ENCODE measurements at regions not wholly inside any gene's neighbourhood (a gene's known extent, or its start where the extent isn't known, plus 50 kb on each side); places are given as distances from the start of the nearest gene placed in this dataset.

DNA sequence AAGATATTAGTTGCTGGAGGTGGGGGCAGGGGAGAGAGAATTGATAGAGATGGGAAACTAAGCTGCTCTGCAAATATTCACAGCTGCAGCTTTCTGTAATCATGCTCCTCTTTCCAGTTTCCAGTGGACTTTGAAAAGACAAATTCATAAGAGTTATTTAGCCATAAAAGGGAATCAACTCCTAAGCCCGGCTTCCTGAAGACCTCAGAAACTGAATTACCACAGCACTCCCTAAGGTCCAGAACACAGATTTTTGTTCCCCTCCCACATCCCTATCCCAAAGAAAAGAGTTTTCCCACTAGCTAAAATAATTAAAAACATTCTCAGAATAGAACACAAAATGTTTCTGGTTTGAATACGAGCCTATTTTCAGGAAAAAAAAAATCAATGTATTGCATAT lies 871.8 kb upstream of the NR2F2 start:
- Mint-ChIP-seq H3K9me3 (peaks cover 7% of the 10 kb centered on the region), H3K27ac (no peak overlapping the region), H3K36me3 (no peaks in the 10 kb centered on the region), H3K4me3 (no peak overlapping the region), H3K4me1 (no peaks in the 10 kb centered on the region)
- ATAC-seq (no peak), DNase-seq (ENCODE audit: low spot score in 2 of 2) (no peak)

GRCh38 chr15:95459273-95459672 lies 871.2 kb upstream of the NR2F2 start:
- DNase-seq (ENCODE audit: low spot score in 2 of 2): no peak

GRCh38 chr15:95464509-95464908 lies 866.0 kb upstream of the NR2F2 start:
- Mint-ChIP-seq H3K27ac (no peak overlapping the region), H3K4me1 (no peaks in the 10 kb centered on the region), H3K36me3 (no peaks in the 10 kb centered on the region), H3K9me3 (no peaks in the 10 kb centered on the region), H3K4me3 (no peak overlapping the region)
- no peak for ATAC-seq
- DNase-seq (ENCODE audit: low spot score in 2 of 2): no peak

More at GRCh38 chr15:95459273-95459672, 871.2 kb upstream of the NR2F2 start:
- no peak overlapping the region for H3K27ac Mint-ChIP-seq
- peaks cover 7% of the 10 kb centered on the region for H3K9me3 Mint-ChIP-seq
- H3K4me1 Mint-ChIP-seq: no peaks in the 10 kb centered on the region
- no peaks in the 10 kb centered on the region for H3K36me3 Mint-ChIP-seq
- ATAC-seq: no peak
- no peak overlapping the region for H3K4me3 Mint-ChIP-seq

DNA sequence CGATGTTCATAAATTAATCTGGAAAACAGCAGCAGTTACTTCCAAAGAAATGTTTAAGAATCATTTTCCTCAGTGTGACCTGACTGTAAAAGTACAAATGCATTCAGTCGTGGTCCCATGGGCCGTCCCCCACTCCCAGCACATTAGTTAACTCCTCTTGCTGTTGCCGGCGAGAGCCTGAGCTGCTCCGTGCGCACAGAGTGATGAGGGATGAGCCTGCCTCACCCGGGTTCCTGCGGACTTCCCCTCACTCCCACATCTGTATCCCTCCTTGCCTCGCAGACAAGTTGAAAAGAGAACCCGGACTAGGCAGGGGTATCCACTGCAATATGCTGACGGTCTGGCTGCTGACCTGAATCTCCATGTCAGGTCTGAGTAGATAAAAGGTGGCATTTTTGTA lies 861.7 kb upstream of the NR2F2 start:
- H3K27ac Mint-ChIP-seq: no peak overlapping the region
- H3K9me3 Mint-ChIP-seq: no peaks in the 10 kb centered on the region
- no peak overlapping the region for H3K4me3 Mint-ChIP-seq
- no peaks in the 10 kb centered on the region for H3K36me3 Mint-ChIP-seq
- DNase-seq (ENCODE audit: low spot score in 2 of 2): no peak
- H3K4me1 Mint-ChIP-seq: no peaks in the 10 kb centered on the region
- ATAC-seq: no peak

DNA sequence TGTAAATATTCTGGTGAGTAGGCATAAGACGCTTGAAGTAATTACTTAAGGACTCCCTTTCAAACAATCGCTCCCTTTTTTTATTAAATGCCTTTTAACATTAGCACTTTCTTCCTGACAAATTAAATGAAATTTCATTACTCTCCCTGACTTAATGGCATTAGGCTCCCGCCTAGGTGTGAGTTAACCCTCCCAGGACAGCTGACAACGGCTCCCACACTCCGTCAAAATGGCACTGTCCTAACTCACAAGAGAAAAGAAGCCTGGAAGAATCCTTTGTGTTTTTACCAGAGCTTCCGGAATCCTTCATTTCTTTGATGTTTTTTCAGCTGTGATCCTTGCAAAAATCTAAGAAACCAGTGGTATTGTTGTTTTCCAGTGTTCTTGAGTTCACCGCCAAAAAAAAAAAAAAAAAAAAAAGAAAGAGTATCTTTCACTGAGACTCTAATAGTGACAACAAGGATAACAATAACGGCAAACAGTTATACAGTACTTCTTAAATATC lies 861.0 kb upstream of the NR2F2 start:
- H3K36me3 Mint-ChIP-seq: no peaks in the 10 kb centered on the region
- no peaks in the 10 kb centered on the region for H3K4me1 Mint-ChIP-seq
- no peaks in the 10 kb centered on the region for H3K9me3 Mint-ChIP-seq
- H3K4me3 Mint-ChIP-seq: no peak overlapping the region
- DNase-seq (ENCODE audit: low spot score in 2 of 2): no peak
- H3K27ac Mint-ChIP-seq: no peak overlapping the region
- no peak for ATAC-seq

DNA sequence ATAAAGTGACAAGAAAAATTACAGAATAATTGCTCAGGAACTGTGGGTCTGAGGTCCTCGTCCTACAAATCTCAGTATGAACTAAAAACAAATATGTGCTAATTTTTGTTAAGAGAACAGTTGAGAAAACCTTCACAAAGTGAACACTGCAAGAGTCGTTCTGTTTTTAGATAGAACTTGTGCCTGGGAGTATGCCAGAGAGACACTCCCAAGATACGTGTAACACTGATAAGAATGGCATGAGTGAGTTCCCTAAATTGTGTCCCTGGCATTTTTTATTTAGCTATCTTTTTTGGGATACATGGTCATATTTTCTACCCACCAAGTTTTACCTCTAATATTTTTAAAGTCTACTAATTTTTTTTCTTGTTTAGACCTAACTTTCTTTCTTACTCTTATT lies 860.0 kb upstream of the NR2F2 start:
- ATAC-seq: no peak
- Mint-ChIP-seq H3K27ac (no peak overlapping the region), H3K4me3 (no peak overlapping the region), H3K4me1 (no peaks in the 10 kb centered on the region), H3K9me3 (no peaks in the 10 kb centered on the region), H3K36me3 (no peaks in the 10 kb centered on the region)
- DNase-seq (ENCODE audit: low spot score in 2 of 2): no peak

DNA sequence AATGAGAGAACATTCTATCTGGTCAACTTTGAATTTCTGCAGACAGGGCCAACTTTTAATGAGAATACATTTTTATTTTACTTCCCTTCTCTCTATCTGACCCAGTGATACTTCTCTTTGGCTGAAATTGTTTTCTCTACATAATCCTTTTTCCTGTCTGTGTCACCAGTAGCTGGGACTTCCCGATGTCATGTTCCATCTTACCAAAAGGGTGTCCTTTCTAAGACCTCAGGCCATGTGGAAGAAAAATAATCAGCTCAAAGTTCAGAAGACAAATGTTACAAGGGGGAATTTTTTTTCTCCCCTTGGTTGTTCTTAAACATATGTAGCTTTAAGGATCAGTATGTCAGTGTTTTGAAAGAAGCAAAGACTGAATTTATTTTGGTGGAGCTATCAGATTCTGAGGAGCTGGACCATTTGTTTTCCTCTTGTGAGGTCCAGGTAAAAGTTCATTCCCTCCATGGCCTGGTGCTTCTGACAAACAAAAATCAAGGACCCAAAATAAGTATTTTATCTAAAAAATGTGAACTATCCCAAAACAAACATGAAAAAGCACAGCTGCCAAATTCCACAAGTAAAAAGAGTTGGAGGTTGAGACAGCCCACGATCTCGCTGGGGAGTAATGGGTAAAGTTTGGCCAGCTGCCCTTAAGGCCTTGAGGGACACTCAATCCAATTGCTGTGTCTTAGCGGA lies 859.4 kb upstream of the NR2F2 start:
- H3K4me3 Mint-ChIP-seq: no peak overlapping the region
- DNase-seq (ENCODE audit: low spot score in 2 of 2): no peak
- ATAC-seq: no peak
- H3K36me3 Mint-ChIP-seq: no peaks in the 10 kb centered on the region
- H3K4me1 Mint-ChIP-seq: no peaks in the 10 kb centered on the region
- no peaks in the 10 kb centered on the region for H3K9me3 Mint-ChIP-seq
- H3K27ac Mint-ChIP-seq: no peak overlapping the region

DNA sequence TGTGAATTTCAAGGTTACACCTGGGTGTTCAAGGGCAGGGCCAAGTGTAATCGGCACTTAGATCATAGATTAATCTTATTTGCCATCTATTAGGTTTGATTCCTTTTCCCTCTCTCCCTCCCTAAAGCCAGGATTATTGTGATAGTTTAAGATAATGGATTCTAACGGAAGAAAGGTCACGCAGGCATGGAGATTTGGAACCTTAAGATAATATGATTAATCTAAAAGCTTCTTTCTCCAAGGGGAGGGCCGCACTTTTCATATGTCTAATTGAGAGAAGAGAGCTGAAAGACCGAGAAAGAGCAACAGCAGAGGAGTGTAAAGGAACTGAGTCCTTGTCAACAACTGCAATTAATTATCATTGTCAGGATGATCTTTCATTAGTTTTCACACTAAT lies 858.8 kb upstream of the NR2F2 start:
- ATAC-seq (no peak), DNase-seq (ENCODE audit: low spot score in 2 of 2) (no peak)
- no peaks in the 10 kb centered on the region for H3K36me3 Mint-ChIP-seq
- H3K4me3 Mint-ChIP-seq: no peak overlapping the region
- no peaks in the 10 kb centered on the region for H3K4me1 Mint-ChIP-seq
- H3K27ac Mint-ChIP-seq: no peak overlapping the region
- H3K9me3 Mint-ChIP-seq: no peaks in the 10 kb centered on the region

DNA sequence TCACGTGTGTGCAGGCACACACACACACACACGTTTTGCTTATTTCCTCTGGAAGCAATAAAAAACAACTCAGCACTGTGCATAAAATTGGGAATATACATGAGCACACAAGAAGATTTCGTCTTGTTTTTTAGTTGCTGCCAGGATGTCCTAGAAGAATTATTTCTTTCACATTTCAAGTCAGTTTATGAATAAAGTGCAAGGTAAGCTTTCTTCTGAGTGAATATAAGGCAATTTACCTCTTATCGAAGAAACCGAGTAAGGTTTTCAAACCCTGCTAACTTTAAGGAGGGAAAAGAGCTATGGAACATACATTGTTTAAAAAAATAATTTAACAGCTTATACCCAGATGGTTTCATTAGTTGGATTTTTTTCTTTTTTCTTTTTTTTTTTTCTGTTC lies 855.4 kb upstream of the NR2F2 start:
- no peak for ATAC-seq
- Mint-ChIP-seq H3K4me1 (no peaks in the 10 kb centered on the region), H3K9me3 (peaks cover 3% of the 10 kb centered on the region), H3K27ac (no peak overlapping the region), H3K4me3 (no peak overlapping the region), H3K36me3 (no peaks in the 10 kb centered on the region)
- no peak for DNase-seq (ENCODE audit: low spot score in 2 of 2)

DNA sequence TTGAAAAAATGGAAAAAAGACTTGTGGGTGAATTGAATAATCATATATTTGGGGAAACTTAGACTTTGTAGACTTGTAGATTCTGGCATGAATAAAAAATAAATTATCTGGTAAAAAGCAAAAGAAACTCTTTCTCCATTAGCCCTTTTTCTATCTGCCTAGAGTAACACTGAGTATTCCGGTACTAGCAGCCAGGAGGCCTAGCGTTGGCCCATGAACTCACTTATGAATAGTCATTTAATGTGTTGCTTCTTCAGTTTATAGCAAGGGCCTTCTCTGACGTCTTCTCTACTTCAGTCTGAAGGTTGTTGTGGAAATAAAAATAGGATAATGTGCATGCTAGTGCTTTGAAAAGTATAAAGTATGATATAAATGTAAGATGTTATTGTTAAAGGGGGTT lies 851.2 kb upstream of the NR2F2 start:
- ATAC-seq: no peak
- no peak for DNase-seq (ENCODE audit: low spot score in 2 of 2)
- peaks cover 12% of the 10 kb centered on the region for H3K9me3 Mint-ChIP-seq

DNA sequence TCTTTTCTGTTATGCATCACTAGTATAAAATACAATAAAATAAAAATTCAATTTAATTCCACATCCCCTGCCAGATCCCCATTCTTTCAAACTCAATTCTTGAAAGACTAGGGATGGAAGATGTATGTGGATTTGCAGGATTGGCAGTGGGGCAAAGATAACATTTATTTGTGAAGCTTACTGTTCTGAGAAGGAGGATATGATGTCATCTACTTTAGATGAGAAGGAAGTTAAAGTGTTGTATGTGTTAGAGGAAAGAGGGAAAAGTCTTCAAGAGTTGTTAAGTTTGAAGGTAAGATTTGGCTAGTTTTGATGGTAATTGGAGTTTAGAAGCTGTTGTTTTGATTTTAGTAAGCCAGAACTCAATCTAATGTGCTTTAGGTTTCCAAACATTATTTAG lies 845.1 kb upstream of the NR2F2 start:
- ATAC-seq (no peak), DNase-seq (ENCODE audit: low spot score in 2 of 2) (no peak)
- Mint-ChIP-seq H3K36me3 (no peaks in the 10 kb centered on the region), H3K4me3 (no peak overlapping the region), H3K9me3 (peaks cover 20% of the 10 kb centered on the region), H3K27ac (no peak overlapping the region), H3K4me1 (no peaks in the 10 kb centered on the region)

More for the DNA sequence above, 851.2 kb upstream of the NR2F2 start:
- Mint-ChIP-seq H3K4me3 (no peak overlapping the region), H3K36me3 (no peaks in the 10 kb centered on the region), H3K27ac (no peak overlapping the region), H3K4me1 (no peaks in the 10 kb centered on the region)

- peaks cover 20% of the 10 kb centered on the region for H3K9me3 Mint-ChIP-seq
- no peak for ATAC-seq
These were observed 844.3 kb upstream of the NR2F2 start for GRCh38 chr15:95486224-95486623.

DNA sequence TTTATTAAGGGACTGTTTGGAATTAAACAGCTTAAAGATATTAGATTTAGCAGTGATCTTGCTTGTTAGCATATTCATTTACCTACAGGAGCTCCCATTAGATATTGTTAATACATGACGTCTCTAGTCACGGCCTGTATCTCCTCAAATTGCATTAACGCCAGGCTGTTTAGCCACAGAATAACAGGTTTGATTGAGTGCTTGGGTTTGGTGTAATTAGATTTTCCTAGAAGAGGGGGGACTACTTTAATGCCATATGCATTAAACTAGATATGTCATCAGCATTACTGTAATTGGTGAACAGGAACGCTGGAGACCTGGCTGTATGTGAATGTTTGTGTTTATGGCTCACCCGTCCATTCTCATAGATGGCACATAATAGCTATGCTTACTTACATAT lies 841.4 kb upstream of the NR2F2 start:
- H3K4me3 Mint-ChIP-seq: no peak overlapping the region
- H3K27ac Mint-ChIP-seq: no peak overlapping the region
- DNase-seq (ENCODE audit: low spot score in 2 of 2) (no peak), ATAC-seq (no peak)
- peaks cover 17% of the 10 kb centered on the region for H3K9me3 Mint-ChIP-seq
- H3K36me3 Mint-ChIP-seq: no peaks in the 10 kb centered on the region
- no peaks in the 10 kb centered on the region for H3K4me1 Mint-ChIP-seq

More at GRCh38 chr15:95486224-95486623, 844.3 kb upstream of the NR2F2 start:
- H3K4me1 Mint-ChIP-seq: no peaks in the 10 kb centered on the region
- H3K4me3 Mint-ChIP-seq: no peak overlapping the region
- no peaks in the 10 kb centered on the region for H3K36me3 Mint-ChIP-seq
- no peak for DNase-seq (ENCODE audit: low spot score in 2 of 2)
- no peak overlapping the region for H3K27ac Mint-ChIP-seq

- H3K27ac Mint-ChIP-seq: no peak overlapping the region
- peaks cover 3% of the 10 kb centered on the region for H3K9me3 Mint-ChIP-seq
- H3K36me3 Mint-ChIP-seq: no peaks in the 10 kb centered on the region
- DNase-seq (ENCODE audit: low spot score in 2 of 2) (no peak), ATAC-seq (no peak)
- no peak overlapping the region for H3K4me3 Mint-ChIP-seq
- H3K4me1 Mint-ChIP-seq: no peaks in the 10 kb centered on the region
These were observed 838.0 kb upstream of the NR2F2 start for GRCh38 chr15:95492388-95493070.

DNA sequence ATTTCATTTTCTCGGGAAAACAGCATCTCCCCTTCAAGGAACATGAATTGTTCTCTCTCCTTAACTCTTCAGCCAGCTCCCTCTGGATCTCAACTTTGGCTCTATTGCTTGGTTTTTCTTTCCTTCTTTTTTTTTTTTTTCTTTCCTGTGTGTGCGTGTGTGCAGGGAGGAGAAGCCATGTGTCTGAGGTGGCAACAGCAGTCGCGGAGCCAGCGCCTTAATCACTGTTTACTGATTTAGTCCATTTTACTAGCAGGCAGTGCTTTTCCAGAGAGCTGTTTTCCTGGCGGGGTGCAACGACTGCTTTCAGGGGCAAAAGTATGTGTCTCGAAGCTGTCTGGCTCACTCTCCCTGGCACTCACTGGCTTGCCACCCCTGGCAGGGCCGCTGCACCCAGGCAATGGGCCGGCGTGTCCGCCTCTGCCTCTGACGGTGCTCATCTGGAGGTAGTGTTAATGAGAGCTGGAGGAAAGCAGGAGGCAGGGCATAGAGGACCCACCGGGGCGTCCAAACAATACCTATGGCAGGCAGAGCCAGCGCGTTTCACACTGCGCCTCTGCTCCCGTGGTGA lies 835.4 kb upstream of the NR2F2 start:
- no peak for DNase-seq (ENCODE audit: low spot score in 2 of 2)
- ATAC-seq: no peak

GRCh38 chr15:95497634-95498033 lies 832.9 kb upstream of the NR2F2 start:
- Mint-ChIP-seq H3K36me3 (no peaks in the 10 kb centered on the region), H3K4me3 (no peak overlapping the region), H3K9me3 (peaks cover 3% of the 10 kb centered on the region), H3K27ac (no peak overlapping the region), H3K4me1 (no peaks in the 10 kb centered on the region)
- DNase-seq (ENCODE audit: low spot score in 2 of 2) (no peak), ATAC-seq (no peak)

More for the DNA sequence above, 835.4 kb upstream of the NR2F2 start:
- no peaks in the 10 kb centered on the region for H3K36me3 Mint-ChIP-seq
- peaks cover 3% of the 10 kb centered on the region for H3K9me3 Mint-ChIP-seq
- no peaks in the 10 kb centered on the region for H3K4me1 Mint-ChIP-seq
- H3K4me3 Mint-ChIP-seq: no peak overlapping the region
- H3K27ac Mint-ChIP-seq: no peak overlapping the region

Data from stimulated activated effector memory CD8-positive, alpha-beta T cell treated with anti-CD3 and anti-CD28 coated beads, Interleukin-12 subunit alpha, Interleukin-12 subunit beta, amount 100 ng/mL, for 72 hours (primary cell).